ENCODE measurements at regions not wholly inside any gene's neighbourhood (a gene's known extent, or its start where the extent isn't known, plus 50 kb on each side); places are given as distances from the start of the nearest gene placed in this dataset.

DNA sequence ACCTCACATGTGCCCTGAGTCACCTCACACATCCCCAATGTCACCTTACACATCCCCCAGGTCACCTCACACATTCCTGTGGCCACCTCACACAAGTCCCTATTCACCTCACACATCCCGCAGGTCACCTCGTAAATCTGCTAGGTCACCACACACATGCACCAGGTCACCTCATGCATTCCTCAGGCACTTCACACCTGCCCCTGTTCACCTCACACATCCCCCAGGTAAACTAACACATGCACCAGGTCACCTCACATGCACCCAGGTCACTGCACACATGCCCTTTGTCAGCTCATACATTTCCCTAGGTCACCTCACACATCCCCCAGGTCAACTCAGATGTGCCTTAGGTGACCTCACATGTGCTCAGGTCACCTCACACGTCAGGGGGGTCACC, 639.8 kb downstream of the TMEM121 start:
- TF ChIP-seq, protein P1, sequence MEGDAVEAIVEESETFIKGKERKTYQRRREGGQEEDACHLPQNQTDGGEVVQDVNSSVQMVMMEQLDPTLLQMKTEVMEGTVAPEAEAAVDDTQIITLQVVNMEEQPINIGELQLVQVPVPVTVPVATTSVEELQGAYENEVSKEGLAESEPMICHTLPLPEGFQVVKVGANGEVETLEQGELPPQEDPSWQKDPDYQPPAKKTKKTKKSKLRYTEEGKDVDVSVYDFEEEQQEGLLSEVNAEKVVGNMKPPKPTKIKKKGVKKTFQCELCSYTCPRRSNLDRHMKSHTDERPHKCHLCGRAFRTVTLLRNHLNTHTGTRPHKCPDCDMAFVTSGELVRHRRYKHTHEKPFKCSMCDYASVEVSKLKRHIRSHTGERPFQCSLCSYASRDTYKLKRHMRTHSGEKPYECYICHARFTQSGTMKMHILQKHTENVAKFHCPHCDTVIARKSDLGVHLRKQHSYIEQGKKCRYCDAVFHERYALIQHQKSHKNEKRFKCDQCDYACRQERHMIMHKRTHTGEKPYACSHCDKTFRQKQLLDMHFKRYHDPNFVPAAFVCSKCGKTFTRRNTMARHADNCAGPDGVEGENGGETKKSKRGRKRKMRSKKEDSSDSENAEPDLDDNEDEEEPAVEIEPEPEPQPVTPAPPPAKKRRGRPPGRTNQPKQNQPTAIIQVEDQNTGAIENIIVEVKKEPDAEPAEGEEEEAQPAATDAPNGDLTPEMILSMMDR (IDR thresholded peaks at IDR 0.05) = no peak
- no peak for TF ChIP-seq POLR2AphosphoS5 (IDR thresholded peaks at IDR 0.05)
